ENCODE measurements at regions not wholly inside any gene's neighbourhood (a gene's known extent, or its start where the extent isn't known, plus 50 kb on each side); places are given as distances from the start of the nearest gene placed in this dataset.

- TF ChIP-seq TAF1 (IDR thresholded peaks at IDR 0.05; ENCODE audit: borderline replicate concordance, insufficient read depth, low read length) (no peak), FOXP2 (optimal IDR thresholded peaks at IDR 0.05; ENCODE audit: borderline replicate concordance, extremely low read depth, extremely low read length, insufficient read depth) (no peak), POLR2AphosphoS5 (IDR thresholded peaks at IDR 0.05; ENCODE audit: low read depth, low read length) (no peak), SIN3A (IDR thresholded peaks at IDR 0.05; ENCODE audit: borderline replicate concordance, insufficient read depth, low read length) (no peak)
- TF ChIP-seq, protein P1, sequence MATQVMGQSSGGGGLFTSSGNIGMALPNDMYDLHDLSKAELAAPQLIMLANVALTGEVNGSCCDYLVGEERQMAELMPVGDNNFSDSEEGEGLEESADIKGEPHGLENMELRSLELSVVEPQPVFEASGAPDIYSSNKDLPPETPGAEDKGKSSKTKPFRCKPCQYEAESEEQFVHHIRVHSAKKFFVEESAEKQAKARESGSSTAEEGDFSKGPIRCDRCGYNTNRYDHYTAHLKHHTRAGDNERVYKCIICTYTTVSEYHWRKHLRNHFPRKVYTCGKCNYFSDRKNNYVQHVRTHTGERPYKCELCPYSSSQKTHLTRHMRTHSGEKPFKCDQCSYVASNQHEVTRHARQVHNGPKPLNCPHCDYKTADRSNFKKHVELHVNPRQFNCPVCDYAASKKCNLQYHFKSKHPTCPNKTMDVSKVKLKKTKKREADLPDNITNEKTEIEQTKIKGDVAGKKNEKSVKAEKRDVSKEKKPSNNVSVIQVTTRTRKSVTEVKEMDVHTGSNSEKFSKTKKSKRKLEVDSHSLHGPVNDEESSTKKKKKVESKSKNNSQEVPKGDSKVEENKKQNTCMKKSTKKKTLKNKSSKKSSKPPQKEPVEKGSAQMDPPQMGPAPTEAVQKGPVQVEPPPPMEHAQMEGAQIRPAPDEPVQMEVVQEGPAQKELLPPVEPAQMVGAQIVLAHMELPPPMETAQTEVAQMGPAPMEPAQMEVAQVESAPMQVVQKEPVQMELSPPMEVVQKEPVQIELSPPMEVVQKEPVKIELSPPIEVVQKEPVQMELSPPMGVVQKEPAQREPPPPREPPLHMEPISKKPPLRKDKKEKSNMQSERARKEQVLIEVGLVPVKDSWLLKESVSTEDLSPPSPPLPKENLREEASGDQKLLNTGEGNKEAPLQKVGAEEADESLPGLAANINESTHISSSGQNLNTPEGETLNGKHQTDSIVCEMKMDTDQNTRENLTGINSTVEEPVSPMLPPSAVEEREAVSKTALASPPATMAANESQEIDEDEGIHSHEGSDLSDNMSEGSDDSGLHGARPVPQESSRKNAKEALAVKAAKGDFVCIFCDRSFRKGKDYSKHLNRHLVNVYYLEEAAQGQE (IDR thresholded peaks at IDR 0.05; ENCODE audit: insufficient read depth in 1 of 2, low read depth in 2 of 2, low read length in 2 of 2): no peak
Measured at GRCh38 chr1:209063767-209064659, 519.5 kb upstream of the CAMK1G start.

GRCh38 chr1:209064850-209065706 lies 518.4 kb upstream of the CAMK1G start:
- TF ChIP-seq TAF1 (IDR thresholded peaks at IDR 0.05; ENCODE audit: borderline replicate concordance, insufficient read depth, low read length) (no peak), SIN3A (IDR thresholded peaks at IDR 0.05; ENCODE audit: borderline replicate concordance, insufficient read depth, low read length) (no peak), POLR2AphosphoS5 (IDR thresholded peaks at IDR 0.05; ENCODE audit: low read depth, low read length) (no peak), FOXP2 (optimal IDR thresholded peaks at IDR 0.05; ENCODE audit: borderline replicate concordance, extremely low read depth, extremely low read length, insufficient read depth) (no peak)
- TF ChIP-seq, protein P1 (IDR thresholded peaks at IDR 0.05; ENCODE audit: insufficient read depth in 1 of 2, low read depth in 2 of 2, low read length in 2 of 2): no peak

GRCh38 chr1:209072481-209072880 lies 511.0 kb upstream of the CAMK1G start:
- TF ChIP-seq FOXP2 (optimal IDR thresholded peaks at IDR 0.05; ENCODE audit: borderline replicate concordance, extremely low read depth, extremely low read length, insufficient read depth) (no peak), TAF1 (IDR thresholded peaks at IDR 0.05; ENCODE audit: borderline replicate concordance, insufficient read depth, low read length) (no peak), SIN3A (IDR thresholded peaks at IDR 0.05; ENCODE audit: borderline replicate concordance, insufficient read depth, low read length) (no peak), POLR2AphosphoS5 (IDR thresholded peaks at IDR 0.05; ENCODE audit: low read depth, low read length) (no peak)
- TF ChIP-seq, protein P1 (IDR thresholded peaks at IDR 0.05; ENCODE audit: insufficient read depth in 1 of 2, low read depth in 2 of 2, low read length in 2 of 2): no peak

- TF ChIP-seq FOXP2 (optimal IDR thresholded peaks at IDR 0.05; ENCODE audit: borderline replicate concordance, extremely low read depth, extremely low read length, insufficient read depth) (no peak), POLR2AphosphoS5 (IDR thresholded peaks at IDR 0.05; ENCODE audit: low read depth, low read length) (no peak), TAF1 (IDR thresholded peaks at IDR 0.05; ENCODE audit: borderline replicate concordance, insufficient read depth, low read length) (no peak), SIN3A (IDR thresholded peaks at IDR 0.05; ENCODE audit: borderline replicate concordance, insufficient read depth, low read length) (no peak)
- TF ChIP-seq, protein P1 (IDR thresholded peaks at IDR 0.05; ENCODE audit: insufficient read depth in 1 of 2, low read depth in 2 of 2, low read length in 2 of 2): no peak
Measured at GRCh38 chr1:209073879-209074278, 509.6 kb upstream of the CAMK1G start.

Measured in PFSK-1 (cell line).